NT2/D1 (cell line): ENCODE measurements at regions not wholly inside any gene's neighbourhood (a gene's known extent, or its start where the extent isn't known, plus 50 kb on each side); places are given as distances from the start of the nearest gene placed in this dataset.

Experiments used
- DNase-seq: peaks from one replicate; pipeline ENCODE4 v3.0.0-alpha.2; 2011; ENCODE audit warnings: low read depth, low spot score
- H3K27me3 ChIP-seq: 2 replicates; pipeline ENCODE4 v1.6.0; 2011; ENCODE audit warnings: mild to moderate bottlenecking; ENCODE audit not compliant: insufficient read length, insufficient read depth
- H3K36me3 ChIP-seq: 2 replicates; pipeline ENCODE4 v1.6.1; 2011; ENCODE audit warnings: mild to moderate bottlenecking, low read length, mixed read lengths; ENCODE audit not compliant: insufficient read depth, insufficient read length
- H3K4me1 ChIP-seq: 2 replicates; pipeline ENCODE4 v1.5.1; 2011; ENCODE audit not compliant: insufficient read depth, insufficient read length
- H3K4me3 ChIP-seq: 2 replicates; pipeline ENCODE4 v1.5.1; 2011; ENCODE audit warnings: low read depth; ENCODE audit not compliant: insufficient read length
- H3K9ac ChIP-seq: 2 replicates; pipeline ENCODE4 v1.6.0; 2011; ENCODE audit warnings: low read depth; ENCODE audit not compliant: insufficient read length
- H3K9me3 ChIP-seq: 2 replicates; pipeline ENCODE4 v1.5.1; 2011; ENCODE audit warnings: mild to moderate bottlenecking, low read length; ENCODE audit not compliant: insufficient read depth
- SUZ12 ChIP-seq: IDR thresholded peaks from 2 replicates; pipeline ENCODE4 v1.6.1; 2011; ENCODE audit not compliant: insufficient read length, insufficient read depth; ENCODE audit errors: extremely low read depth
- YY1 ChIP-seq: IDR thresholded peaks from 2 replicates; pipeline ENCODE4 v1.6.1; 2011; ENCODE audit not compliant: insufficient read length, insufficient read depth
- ZNF274 ChIP-seq: IDR thresholded peaks from 2 replicates; pipeline ENCODE4 v1.6.1; 2011; ENCODE audit warnings: mild to moderate bottlenecking, low read depth, low read length

DNA sequence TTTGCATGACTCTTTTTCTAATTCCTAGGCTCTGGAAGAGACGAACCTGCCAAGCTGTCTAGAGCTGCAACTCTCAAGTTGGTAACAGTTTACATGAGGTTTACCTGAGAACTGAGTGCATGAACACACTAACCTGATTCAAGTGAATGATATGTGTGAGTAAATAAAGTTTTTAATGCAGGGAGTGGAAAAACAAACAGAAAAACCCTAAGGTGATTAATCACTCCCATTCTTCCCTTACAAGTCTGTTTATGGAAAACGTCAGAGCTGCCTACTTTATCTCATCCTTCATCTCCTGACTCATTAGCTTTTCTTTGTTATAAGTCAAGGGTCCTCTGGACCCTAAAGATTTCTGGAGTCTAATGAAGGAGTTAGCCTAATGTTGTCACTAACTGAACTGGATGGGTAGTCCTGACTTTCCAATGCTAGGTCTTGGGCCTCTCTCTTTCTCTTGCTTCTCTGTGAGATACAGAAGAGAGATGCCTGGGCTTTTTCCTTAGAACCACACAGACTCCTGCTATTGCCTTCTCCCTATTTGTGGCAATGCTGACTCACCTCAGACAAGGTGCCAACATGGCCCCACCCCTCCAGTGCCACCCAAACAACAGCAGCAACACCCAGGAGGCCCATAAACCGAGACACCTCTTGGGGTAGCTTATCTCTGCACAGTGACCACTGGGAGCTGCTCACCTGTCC lies 952.4 kb downstream of the EPHA4 start:
- TF ChIP-seq ZNF274 (no peak), YY1 (no peak), SUZ12 (no peak)
- Histone ChIP-seq H3K9ac (no peak overlapping the region), H3K9me3 (no peaks in the 10 kb centered on the region), H3K27me3 (no peaks in the 10 kb centered on the region), H3K4me1 (no peaks in the 10 kb centered on the region), H3K36me3 (no peaks in the 10 kb centered on the region), H3K4me3 (no peak overlapping the region)
- no peak for DNase-seq

DNA sequence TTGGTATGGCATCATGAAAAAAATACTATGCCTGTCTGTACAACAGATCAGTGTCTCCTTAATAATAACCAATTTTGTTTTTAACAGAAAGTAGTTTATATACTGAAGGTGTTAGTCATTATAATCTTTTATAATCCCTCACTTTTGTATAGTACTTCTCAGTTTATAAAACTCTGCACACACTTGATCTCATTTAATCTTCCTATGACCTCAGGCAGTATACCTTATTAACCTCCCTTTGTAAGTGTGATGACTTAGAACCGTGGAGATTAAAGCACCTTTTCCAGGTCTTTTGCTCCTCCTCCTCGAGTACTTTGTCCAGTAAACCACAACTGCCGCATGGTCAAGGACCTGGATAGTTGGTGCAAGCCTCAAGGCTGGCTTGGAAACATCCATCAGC lies 945.5 kb downstream of the EPHA4 start:
- H3K9ac ChIP-seq, result no peak overlapping the region
- H3K4me3 ChIP-seq, result no peak overlapping the region
- H3K36me3 ChIP-seq, result no peaks in the 10 kb centered on the region
- DNase-seq, result no peak
- H3K27me3 ChIP-seq, result no peaks in the 10 kb centered on the region
- TF ChIP-seq SUZ12, result no peak
- no peak for TF ChIP-seq ZNF274
- TF ChIP-seq YY1, result no peak
- H3K4me1 ChIP-seq, result no peaks in the 10 kb centered on the region
- H3K9me3 ChIP-seq, result no peaks in the 10 kb centered on the region

GRCh38 chr2:220628252-220628651 lies 943.9 kb downstream of the EPHA4 start:
- Histone ChIP-seq H3K36me3 (no peaks in the 10 kb centered on the region), H3K27me3 (no peaks in the 10 kb centered on the region)
- no peak for TF ChIP-seq ZNF274
- TF ChIP-seq SUZ12, result no peak
- no peak for TF ChIP-seq YY1

GRCh38 chr2:220641137-220641536 lies 931.0 kb downstream of the EPHA4 start:
- H3K27me3 ChIP-seq, result no peaks in the 10 kb centered on the region
- H3K4me3 ChIP-seq, result no peak overlapping the region
- H3K9ac ChIP-seq, result no peak overlapping the region
- TF ChIP-seq ZNF274 (no peak), YY1 (no peak), SUZ12 (no peak)
- no peaks in the 10 kb centered on the region for H3K36me3 ChIP-seq
- no peaks in the 10 kb centered on the region for H3K9me3 ChIP-seq
- no peaks in the 10 kb centered on the region for H3K4me1 ChIP-seq
- DNase-seq, result no peak

More at GRCh38 chr2:220628252-220628651, 943.9 kb downstream of the EPHA4 start:
- DNase-seq, result no peak
- H3K4me3 ChIP-seq, result no peak overlapping the region
- H3K4me1 ChIP-seq, result no peaks in the 10 kb centered on the region
- no peak overlapping the region for H3K9ac ChIP-seq
- no peaks in the 10 kb centered on the region for H3K9me3 ChIP-seq

DNA sequence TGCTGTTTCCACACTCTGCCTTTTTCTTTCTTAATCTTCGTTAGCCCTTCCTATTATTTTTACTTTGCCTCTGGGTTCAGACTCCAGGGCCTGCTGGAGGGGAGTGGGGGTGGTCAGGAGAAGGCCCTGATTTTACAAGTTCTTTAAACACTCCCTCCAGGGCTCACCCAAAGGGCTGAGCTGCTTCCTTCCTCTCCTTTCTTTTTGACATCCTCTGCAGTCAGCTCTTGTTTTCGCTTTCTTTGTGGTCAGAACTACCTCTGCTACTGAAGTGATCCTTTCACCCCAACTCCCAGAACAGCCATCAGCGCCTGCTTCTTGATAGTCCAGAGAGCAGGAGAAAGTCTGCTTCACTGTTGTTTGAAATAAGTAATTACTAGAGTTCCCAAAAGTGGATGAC lies 925.7 kb downstream of the EPHA4 start:
- no peaks in the 10 kb centered on the region for H3K4me1 ChIP-seq
- no peaks in the 10 kb centered on the region for H3K27me3 ChIP-seq
- no peak overlapping the region for H3K9ac ChIP-seq
- H3K4me3 ChIP-seq, result no peak overlapping the region
- TF ChIP-seq ZNF274, result no peak
- TF ChIP-seq SUZ12, result no peak
- no peak for TF ChIP-seq YY1
- no peaks in the 10 kb centered on the region for H3K36me3 ChIP-seq
- no peaks in the 10 kb centered on the region for H3K9me3 ChIP-seq
- no peak for DNase-seq

- no peaks in the 10 kb centered on the region for H3K9me3 ChIP-seq
- no peak for DNase-seq
- no peaks in the 10 kb centered on the region for H3K36me3 ChIP-seq
- H3K4me1 ChIP-seq, result no peaks in the 10 kb centered on the region
- H3K9ac ChIP-seq, result no peak overlapping the region
- no peak overlapping the region for H3K4me3 ChIP-seq
- H3K27me3 ChIP-seq, result no peaks in the 10 kb centered on the region
- TF ChIP-seq SUZ12, result no peak
- TF ChIP-seq YY1, result no peak
- TF ChIP-seq ZNF274, result no peak
These were observed 923.5 kb downstream of the EPHA4 start for GRCh38 chr2:220648628-220649027.

DNA sequence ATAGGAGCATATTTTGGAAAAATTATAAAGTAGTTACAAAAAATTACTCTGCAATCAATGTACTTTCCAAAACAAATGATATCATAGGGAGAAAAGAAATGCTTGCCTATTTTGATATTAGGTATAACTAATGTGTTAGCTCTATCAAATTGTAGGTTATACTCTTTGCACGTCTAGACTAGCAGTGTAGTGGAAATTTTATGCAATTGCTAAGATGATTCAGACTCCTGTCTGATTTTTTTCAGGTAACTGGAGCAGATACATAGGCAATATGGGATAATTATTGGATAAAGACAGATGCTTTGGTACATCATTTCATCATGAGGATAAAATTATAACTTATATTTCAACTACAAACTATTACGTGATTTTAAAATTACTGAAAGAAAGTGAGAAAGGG lies 918.3 kb downstream of the EPHA4 start:
- no peaks in the 10 kb centered on the region for H3K27me3 ChIP-seq
- no peak overlapping the region for H3K9ac ChIP-seq
- no peaks in the 10 kb centered on the region for H3K4me1 ChIP-seq
- no peak for DNase-seq
- H3K9me3 ChIP-seq, result no peaks in the 10 kb centered on the region
- H3K4me3 ChIP-seq, result no peak overlapping the region
- H3K36me3 ChIP-seq, result no peaks in the 10 kb centered on the region
- no peak for TF ChIP-seq SUZ12
- TF ChIP-seq ZNF274, result no peak
- TF ChIP-seq YY1, result no peak

DNA sequence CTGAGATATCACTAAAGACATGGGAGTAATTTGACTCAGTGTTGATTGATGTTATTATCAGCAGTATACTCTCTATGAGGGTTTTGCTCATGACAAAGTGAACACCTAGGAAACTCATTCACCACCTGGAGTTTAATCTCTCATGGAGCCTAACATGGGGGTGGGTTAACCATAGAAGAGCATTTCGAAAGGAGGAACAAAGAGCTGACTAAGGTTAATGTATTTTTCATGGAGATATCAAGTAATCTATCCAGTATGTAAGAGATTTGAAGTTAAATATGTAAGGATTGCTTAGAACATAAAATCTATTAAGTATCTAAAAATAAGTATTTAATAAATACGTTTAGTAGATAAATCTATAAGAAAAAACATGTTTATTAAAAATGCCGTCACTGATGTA lies 917.8 kb downstream of the EPHA4 start:
- Histone ChIP-seq H3K4me3 (no peak overlapping the region), H3K27me3 (no peaks in the 10 kb centered on the region), H3K36me3 (no peaks in the 10 kb centered on the region), H3K9ac (no peak overlapping the region), H3K9me3 (no peaks in the 10 kb centered on the region), H3K4me1 (no peaks in the 10 kb centered on the region)
- TF ChIP-seq SUZ12, result no peak
- no peak for TF ChIP-seq ZNF274
- no peak for DNase-seq
